Suppressor macrophage treated with lipopolysaccharide for 4 hours (primary cell): ENCODE measurements at regions not wholly inside any gene's neighbourhood (a gene's known extent, or its start where the extent isn't known, plus 50 kb on each side); places are given as distances from the start of the nearest gene placed in this dataset.
A peak's percentile ranks its signal among the peaks of the same experiment; 100 is the strongest.

Experiments used
- DNase-seq: peaks from one replicate; pipeline ENCODE4 v3.0.0-alpha.2; 2020

DNA sequence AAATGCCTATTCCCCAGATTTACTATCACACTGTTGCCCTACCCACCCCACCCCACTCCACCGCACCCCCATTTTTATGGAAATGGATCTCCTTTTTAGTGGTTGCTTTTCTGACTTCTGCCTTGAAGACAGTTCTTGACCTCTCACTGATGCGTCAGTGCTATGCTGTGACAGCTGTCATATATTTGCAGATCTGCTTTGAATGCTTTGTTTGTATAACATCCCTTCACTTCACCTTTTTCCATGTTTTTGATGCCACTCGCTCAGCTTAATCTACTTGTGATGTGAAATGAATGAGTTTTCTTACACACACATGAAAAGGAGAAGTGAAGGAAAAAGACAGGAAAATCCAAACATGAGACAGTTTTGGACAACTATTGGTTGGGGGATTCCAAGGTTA is 731.0 kb downstream of the SLITRK6 start:
- DNase-seq, result no peak

DNA sequence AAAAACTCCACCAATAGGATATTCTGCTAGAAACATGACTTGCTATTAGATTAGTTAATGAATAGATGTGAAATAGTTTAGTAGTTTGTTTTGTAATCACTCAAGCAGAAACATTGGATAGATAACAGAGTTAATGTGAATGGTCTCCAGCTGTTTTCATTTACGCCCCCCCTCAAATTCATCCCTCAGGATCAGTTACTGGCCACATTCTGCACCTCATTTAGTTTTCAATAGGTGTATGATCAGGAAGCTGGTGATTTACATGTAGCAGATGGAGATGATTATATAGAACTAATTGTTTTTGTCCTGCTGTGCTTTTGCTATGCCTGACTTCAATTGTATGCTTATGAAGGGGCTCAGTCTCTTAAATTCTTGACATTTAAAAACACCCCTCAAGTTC is 759.0 kb downstream of the SLITRK6 start:
- DNase-seq, result no peak

DNA sequence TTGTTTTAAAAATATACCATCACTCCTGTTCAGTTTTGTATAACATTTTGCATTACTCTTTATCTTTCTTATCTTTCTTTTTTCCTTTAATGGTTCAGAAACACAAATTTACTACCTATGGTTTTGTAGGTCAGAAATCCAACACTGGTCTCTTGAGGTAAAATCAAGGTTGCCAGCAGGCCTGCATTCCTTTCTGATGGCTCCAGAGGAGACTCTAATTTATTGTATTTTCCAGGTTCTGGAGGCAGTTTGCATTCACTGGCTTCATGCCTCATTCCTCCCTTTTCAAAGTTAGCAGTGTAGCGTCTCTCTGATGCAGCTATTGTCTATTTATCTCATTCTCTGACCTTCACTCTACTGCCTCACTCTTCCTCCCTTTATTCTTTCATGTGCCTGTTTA is 767.4 kb downstream of the SLITRK6 start:
- DNase-seq, result no peak

DNA sequence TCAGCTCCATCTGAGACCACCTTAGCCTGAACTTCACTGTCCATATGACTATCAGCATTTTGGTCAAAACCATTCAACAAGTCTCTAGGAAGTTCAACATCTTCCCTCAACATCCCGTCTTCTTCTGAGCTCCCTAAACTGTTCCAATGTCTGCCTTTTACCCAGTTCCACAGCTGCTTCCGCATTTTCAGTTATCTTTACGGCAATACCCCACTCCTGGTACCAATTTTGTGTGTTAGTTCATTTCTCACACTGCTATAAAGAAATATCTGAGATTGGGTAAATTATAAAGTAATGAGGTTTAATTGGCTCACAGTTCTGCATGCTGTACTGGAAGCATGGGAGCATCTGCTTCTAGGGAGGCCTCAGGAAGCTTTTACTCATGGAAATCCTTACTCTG is 771.2 kb downstream of the SLITRK6 start:
- DNase-seq, result no peak

DNA sequence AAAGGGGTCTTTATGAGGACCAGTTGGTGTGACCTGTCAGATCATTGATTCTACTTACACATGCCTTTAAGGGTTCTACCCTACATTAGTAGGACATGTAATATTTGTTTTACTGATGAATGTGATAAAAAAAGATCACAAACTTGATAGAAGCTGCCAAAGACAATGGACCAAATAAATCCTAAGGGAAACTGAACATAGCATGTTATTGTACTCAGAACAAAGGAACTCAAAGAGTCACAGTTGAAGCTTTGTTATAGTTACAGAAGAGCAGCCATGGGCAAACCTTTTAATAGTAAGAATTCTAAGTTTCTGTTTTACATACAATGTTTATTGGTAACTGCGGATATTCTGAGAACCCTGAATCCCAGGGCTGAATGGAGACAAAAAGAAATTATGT is 780.1 kb downstream of the SLITRK6 start:
- no peak for DNase-seq

DNA sequence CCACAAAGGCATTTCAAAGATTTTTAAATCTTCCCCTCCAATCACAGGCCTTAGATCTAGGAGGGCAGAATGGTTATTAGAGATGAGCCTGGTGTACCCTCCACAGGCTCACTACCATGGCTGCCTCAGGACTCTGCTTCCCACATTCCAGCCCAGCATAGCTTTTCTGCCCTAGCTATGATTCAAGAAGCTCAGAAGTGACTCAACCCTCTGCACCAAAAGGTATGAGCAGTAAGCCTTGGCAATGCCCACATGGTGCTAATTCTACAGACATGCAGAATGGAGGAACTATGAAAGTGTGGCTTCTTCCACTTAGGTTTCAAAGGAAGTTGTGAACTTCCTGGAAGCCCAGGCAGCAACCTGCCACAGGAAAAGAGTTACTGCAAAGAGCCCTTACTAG is 786.2 kb downstream of the SLITRK6 start:
- DNase-seq, result no peak

DNA sequence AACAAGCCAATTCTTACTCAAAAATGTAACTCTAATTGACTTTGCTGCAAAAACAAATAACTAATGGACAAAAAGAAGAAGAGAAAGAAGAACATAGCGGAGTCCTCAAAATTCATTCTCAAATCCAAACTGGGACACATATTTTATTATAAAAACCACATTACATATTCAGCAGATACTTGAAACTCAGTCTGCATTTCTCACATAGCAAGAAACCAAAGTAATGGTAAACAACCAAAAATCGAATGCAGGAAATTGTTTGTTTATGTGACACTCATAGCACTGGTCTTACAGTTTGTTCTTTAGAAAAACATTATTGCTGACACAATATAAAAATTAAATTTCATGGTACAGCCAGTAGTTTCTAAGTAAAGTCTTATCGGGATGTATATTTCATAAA is 789.8 kb downstream of the SLITRK6 start:
- DNase-seq, result no peak

DNA sequence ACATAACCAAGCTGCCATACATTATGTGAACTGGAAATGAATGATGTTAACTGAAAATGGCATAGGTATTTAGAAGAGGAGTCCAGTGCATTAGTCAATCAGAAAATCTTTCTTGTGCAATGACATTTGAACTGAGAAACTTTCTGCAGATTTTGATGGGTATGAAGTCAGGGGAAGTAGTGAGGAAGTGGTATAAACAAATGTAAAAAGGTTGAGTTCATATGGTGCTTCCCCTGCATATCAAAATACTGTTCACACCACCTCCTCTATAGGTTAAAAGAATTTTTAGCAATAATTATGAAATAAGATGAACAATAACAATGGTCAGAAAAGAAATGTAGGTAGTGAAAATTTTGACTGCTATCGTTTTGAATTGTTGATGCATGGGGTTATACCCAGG is 800.0 kb downstream of the SLITRK6 start:
- no peak for DNase-seq

DNA sequence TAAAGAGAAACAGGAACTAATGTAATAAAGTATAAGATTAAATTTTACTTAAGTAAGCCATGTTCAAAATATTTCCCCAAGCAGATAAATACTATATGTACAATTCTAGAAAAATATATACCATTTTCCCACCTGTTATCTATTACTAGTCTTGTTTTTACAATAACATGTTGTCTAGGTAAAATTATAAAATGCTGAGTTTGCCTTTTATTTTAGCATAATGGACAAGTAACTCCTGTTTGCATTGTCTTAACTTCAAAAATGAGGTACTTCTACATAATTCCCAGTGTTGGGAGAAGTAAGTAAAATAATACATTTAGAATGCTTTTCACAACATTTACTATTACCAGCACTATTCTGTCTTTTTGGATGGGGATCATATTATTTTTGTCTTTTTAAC is 800.5 kb downstream of the SLITRK6 start:
- no peak for DNase-seq

DNA sequence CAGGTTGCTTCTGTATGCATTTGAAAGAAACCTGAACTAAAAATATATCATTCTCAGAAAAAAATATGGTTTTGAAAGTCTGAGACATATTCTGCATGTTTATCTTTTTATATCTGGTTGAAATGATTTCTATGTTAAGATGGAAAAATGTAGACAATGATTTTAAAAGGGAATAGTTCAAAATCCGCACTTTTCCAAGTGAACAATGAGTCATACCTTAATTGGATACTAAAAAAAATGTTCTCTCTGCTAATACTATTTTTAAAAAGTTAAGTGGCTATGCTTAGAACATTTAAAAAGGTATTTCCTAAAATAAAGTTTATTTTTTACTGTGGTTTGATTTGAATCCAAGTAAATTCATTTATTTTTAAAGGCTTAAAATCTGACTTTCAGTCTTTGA is 801.4 kb downstream of the SLITRK6 start:
- no peak for DNase-seq

DNA sequence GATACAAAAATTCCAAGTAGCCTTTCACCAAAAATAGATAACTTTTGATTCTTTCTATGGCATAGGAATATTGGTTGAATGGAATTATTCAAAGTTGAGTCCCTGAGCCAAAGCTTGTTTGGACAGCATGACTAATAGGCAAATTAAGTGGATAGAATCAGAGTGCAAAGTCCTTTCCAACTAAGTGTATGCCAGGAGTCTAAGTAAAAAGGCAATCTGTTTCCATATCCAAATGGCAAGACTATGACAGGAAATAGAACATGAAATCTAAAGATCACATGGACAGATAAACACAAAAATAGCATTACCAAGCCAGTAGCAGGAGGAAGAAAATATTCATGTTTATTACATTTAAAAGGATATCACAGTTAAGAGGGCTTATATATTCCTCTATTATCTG is 804.6 kb downstream of the SLITRK6 start:
- no peak for DNase-seq

DNA sequence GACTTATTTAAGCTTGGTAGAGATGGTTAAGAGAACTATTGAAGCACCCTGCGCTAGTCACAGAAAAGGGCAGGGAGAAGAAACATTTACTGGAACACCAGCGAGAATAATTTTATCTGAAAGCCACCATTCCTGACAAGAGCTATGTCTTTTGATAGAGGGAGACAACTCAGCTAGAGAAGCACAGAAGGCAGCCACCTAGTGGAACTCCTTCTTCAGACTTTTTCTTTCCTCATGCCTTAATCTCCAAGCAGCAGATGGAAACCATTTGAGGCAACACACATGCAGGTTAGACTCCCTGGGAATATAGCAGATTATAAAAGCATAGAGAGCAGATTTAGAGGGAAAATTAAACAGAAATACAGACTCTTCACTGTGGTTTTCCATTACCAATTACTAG is 813.4 kb downstream of the SLITRK6 start:
- no peak for DNase-seq

DNA sequence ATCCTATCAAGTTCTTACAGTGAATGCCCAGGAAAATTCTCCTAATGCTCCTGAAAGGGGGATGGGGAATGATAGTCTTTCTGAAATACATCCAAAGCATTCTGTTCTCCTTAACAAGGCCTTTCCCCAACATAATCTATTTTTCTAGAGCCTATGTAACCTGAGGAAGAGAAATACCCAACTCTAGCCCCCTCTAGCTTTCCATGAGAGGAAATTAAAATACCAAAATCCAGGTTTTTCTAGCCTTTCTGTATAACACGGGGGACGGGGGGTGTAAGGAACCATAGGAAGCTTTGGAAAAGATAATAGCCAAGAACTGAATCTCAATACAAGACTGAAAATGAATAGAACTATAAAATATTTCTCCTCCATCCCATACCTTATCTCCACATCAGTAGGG is 815.9 kb downstream of the SLITRK6 start:
- DNase-seq, result no peak

DNA sequence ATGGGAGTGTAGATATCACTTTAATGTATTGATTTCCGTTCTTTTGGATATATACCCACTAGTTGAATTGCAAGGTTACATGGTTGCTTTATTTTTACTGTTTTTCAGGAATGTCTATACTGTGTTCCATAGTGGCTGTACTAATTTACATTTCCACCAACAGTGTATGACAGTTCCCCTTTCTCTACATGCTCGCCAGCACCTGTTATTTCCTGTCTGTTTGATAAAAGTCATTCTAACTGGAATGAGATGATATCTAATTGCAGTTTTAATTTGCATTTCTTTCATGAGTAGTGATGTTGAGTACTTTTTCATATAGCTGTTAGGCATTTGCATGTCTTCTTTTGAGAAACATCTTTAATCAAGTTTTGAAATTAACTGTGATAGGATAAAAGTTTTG is 818.6 kb downstream of the SLITRK6 start:
- no peak for DNase-seq

DNA sequence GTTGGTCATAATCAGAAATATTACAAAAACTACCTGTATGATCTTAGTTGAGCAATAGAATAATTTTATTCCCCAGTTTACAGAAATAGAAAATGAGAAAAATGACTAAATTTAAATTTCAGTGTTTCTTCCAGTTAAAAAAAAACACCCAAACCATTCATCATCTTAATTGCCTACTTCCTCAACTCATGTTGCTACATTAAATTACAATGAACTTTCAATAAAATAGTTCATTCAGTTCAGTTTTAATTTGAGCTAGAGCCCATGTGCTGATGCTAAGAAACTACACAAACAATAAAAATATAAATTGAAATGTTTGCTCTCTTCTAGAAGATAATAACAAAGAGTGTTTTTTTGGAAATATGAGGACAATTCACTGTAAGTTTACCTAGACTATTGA is 820.4 kb downstream of the SLITRK6 start:
- DNase-seq, result no peak

DNA sequence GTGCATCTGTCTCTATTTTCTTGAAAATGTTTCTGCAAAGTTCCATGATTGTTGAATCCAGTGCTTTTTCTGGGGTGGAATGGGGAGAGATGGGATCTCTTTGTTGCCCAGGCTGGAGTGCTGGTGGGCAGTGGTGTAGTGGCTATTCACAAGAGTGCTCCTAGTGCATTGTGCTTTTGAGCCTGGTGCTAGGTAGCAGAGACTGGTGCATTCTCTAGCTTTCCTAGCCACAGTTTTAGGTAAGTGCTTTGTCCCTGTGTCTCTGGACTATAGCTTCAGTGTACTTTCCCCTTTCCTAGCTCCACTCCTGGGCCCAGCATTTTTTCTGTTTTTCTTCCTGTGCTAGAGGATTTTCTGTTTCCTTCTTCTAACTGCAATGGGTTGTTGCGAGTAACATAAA is 825.6 kb downstream of the SLITRK6 start:
- DNase-seq, result no peak

DNA sequence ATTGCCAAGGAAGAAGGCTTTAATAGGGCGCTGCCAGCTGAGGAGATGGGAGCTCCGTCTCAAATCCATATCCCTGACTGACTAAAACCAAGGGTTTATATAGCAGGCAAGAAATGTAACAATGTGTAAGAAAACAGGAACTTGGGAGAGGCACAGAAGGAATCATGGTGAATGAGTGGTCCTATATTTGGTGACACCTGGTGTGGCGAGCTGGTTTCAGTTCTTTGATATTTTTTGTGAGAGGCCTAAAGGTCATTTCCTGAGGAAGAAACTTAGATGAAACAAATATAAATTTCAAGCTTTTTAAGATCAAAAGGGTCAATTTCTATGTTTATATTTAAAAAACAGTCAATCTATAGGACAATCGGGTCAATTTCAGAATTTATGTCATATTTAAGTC is 826.3 kb downstream of the SLITRK6 start:
- no peak for DNase-seq

DNA sequence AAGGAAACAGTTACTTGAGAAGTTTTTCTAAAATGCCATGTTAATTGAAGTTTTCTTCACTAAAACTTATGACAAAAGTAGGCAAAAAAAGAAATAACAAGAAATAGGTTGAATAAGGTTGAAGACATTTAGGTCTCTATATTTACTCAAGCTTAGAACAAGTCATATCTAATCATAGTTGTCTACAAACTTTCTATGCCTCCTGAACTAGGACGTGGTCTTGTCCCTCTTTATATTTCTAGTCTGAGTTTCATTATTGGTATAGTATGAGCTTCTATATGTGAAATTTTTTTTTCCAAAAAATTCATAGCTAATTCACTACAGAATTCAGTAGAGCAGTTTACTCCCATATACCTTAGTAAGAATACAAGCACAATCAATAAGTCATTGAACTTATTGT is 836.4 kb downstream of the SLITRK6 start:
- DNase-seq, result no peak

DNA sequence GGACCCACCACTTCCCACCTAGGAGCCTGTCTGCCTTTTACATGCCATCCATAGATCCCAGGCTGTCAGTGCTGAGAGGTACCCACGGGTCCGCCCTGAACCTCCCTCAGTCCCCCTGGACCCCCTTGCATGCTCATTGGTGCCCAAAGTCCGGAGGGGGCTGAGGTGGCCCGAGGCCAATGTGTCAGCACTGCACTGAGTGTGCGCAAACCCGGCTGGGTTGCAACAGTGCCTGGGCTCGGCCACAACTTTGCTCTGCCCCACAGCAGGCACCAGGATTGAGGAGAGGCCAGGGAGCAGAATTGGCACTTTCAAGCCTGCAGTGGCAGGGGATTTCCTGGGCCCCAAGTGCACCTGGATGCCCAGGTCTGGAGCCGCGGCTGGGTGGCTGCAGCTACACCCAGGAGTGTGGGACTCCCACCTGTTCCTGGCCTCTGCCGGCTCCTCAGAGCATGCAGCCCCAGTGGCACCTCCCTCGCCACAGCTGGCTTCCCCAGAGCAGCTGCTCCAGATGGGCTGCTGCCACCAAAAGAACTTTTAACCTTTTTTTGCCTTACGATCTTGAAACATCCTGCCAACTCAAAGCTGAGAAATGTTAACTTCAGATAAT is 837.0 kb downstream of the SLITRK6 start:
- no peak for DNase-seq

DNA sequence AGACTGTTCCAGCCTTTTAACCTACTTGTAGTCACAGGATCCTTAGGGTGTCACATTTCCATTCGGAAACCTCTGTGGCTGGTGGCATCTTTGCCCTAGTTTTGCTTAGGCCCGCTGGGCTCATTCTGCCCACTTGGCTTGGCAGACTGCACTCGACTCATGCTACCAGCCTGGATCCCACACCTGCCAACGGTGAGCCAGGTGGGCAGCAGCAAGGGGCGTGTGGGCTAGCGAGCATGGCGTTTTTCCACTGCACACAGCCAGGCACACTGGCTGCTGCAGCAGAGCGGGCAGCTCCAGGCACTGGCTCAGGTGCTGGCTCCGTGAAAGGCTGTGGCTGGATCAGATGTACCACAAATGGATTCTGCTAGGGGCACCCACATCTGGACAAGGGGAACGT is 838.2 kb downstream of the SLITRK6 start:
- DNase-seq, result no peak

DNA sequence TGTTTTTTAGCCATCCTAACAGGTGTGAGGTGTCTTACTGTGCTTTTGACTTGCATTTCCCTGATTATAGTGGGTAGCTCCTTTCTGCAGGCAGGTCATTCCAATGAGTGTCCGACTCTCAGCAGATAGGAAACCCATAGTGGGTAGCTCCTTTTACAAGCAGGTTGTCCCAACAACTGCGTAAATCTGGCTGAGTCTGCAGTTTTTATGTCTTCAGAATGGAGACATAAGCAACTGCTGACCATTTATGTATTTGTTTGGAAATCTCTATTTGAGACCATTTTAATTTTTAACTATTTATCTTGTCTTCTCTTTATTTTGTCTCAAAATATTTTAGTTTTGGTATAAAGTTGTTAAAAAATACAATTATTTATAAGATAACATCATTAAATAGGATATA is 839.4 kb downstream of the SLITRK6 start:
- no peak for DNase-seq

DNA sequence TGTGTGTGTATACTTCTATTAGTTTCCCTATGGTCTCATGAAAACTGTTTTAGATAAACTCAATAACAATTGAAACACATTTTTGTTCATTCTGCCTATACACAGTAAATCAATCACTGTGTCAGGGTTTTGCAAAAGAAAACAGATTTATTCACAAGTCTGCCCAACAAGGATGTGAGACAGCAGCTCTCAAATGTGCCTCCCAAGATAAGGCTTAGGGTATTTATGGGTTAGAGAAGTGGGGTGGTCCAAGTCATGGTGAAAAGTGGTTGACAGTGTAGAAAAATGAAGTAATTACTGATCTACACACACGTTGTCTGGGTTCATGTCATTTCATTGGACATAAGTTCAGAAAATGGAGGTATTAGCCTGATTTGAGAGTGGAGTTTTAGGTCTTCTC is 844.6 kb downstream of the SLITRK6 start:
- DNase-seq, result no peak

DNA sequence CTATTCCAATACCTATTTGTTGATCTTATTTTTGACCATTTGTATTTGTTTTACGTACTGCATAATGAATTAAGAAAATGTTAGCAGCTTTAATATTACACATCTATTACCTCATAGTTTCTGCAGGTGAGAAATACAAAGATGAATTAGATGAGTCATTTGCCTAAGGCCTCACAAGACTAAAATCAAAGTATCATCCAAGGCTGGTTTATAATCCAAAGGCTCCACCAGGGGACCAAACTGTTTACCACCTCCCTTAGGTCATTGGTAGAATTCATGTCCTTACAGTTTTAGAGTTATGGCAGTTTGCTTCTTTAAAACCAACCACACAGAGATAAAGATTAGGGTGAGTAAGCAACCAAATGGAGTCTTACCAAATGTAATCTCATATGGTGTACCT is 848.1 kb downstream of the SLITRK6 start:
- DNase-seq, result no peak

DNA sequence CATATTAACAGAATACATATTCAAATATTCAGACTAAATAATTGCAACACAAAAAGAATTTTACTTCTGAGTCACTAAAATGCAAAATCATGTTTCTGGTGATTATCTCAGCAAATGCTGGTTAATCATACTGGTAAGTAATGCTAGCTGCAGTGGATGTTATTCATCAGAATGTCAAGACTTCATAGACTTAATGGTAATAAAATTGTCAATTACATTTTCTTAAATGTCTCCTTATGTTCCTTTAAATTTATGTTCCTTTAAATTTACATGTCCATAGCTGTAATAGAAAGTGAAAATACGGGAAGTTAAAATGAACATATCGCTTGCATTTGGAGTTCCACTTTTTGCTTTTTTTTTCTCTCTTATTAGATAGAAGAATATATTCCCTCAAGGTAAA is 853.0 kb downstream of the SLITRK6 start:
- DNase-seq, result peak; percentile 14

DNA sequence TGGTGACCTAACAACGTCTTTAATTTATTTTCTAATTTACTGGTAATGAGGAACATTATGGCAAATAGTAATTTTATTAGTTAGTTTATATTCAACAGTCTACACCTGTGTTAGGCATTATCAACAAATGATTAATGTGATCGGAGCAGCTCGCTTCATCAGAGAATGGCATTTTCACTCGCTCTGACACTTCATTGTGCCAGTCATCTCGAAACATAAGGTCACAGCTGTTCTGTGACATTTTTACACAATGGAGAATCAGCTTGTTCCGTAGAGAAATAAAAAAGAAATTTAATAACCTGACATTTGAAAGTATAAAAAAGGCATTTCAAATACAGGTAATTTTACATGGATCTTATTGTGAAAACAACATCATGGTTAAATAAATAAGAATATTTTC is 858.4 kb downstream of the SLITRK6 start:
- no peak for DNase-seq

DNA sequence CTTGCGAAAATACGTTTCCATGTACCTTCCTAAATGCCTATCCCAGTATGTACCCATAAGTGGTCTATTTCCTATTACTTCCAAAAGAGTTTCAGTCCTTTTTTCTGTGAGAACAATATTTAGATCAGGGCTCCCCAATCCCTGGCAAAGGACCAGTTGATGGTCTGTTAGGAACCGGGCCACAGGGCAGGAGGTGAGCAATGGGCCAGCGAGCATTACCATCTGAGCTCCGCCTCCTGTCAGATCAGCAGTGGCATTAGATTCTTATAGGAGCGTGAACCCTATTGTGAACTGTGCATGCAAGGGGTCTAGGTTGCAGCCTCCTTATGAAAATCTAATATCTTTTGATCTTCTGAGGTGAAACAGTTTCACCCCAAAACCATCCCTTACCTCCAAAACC is 859.1 kb downstream of the SLITRK6 start:
- no peak for DNase-seq
